ENCODE measurements at regions not wholly inside any gene's neighbourhood (a gene's known extent, or its start where the extent isn't known, plus 50 kb on each side); places are given as distances from the start of the nearest gene placed in this dataset.

- no peak overlapping the region for H3K27ac ChIP-seq (replicated peaks; ENCODE audit: low read length)
- no CpG with 5 or more reads among the region's 12 CpGs for whole genome bisulfite sequencing, 2 donors (ENCODE audit: extremely low coverage in 2 of 2, insufficient read length in 2 of 2, insufficient replicate concordance in 1 of 2)
These were observed 74.7 kb upstream of the ZNF385D start for GRCh38 chr3:21825684-21826083.

GRCh38 chr3:21826416-21826815 lies 75.4 kb upstream of the ZNF385D start:
- H3K23ac ChIP-seq (ENCODE audit: low read depth, low read length, poor library complexity) = no peak overlapping the region
- H3K27me3 ChIP-seq (ENCODE audit: control insufficient read depth in 3 of 3, insufficient read depth in 3 of 3, low read depth in 1 of 3, low read length in 3 of 3) = no peaks in the 10 kb centered on the region
- H4K8ac ChIP-seq (ENCODE audit: low read depth, low read length) = no peak overlapping the region
- H2BK15ac ChIP-seq (ENCODE audit: low read length) = no peak overlapping the region
- H2BK5ac ChIP-seq (ENCODE audit: low read length) = no peak overlapping the region
- no peak overlapping the region for H2AFZ ChIP-seq (ENCODE audit: low read length)
- no CpG with 5 or more reads among the region's 1 CpG for WGBS, 2 donors (ENCODE audit: extremely low coverage in 2 of 2, insufficient read length in 2 of 2, insufficient replicate concordance in 1 of 2)
- no peaks in the 10 kb centered on the region for H3K36me3 ChIP-seq (replicated peaks in 1 of 2; ENCODE audit: control insufficient read depth in 2 of 2, insufficient read depth in 2 of 2, low read length in 2 of 2)
- H3K9me3 ChIP-seq (replicated peaks in 1 of 2; ENCODE audit: control insufficient read depth in 2 of 2, insufficient read depth in 1 of 2, low read depth in 1 of 2, low read length in 2 of 2) = no peaks in the 10 kb centered on the region
- H3K14ac ChIP-seq (ENCODE audit: low read length) = no peak overlapping the region
- no peak overlapping the region for H3K4me3 ChIP-seq (ENCODE audit: low read length in 2 of 2)
- H3K9ac ChIP-seq (ENCODE audit: low read depth, low read length, poor library complexity) = no peak overlapping the region
- no peaks in the 10 kb centered on the region for H3K79me1 ChIP-seq (ENCODE audit: low read depth, low read length)
- H2BK120ac ChIP-seq (ENCODE audit: low read depth, low read length) = no peak overlapping the region
- DNase-seq (ENCODE audit: low spot score) = no peak
- no peak overlapping the region for H3K18ac ChIP-seq (ENCODE audit: low read length)
- H3K4me2 ChIP-seq (ENCODE audit: insufficient read depth, low read length, poor library complexity, severe bottlenecking) = no peak overlapping the region
- no peak overlapping the region for H2AK5ac ChIP-seq (ENCODE audit: low read depth, low read length)
- H4K91ac ChIP-seq (ENCODE audit: low read depth, low read length, poor library complexity) = no peak overlapping the region
- H3K4ac ChIP-seq (ENCODE audit: low read length) = no peak overlapping the region
- no peak overlapping the region for H2BK12ac ChIP-seq (ENCODE audit: low read length)
- H3K27ac ChIP-seq (replicated peaks; ENCODE audit: low read length) = no peak overlapping the region
- no peaks in the 10 kb centered on the region for H3K4me1 ChIP-seq (ENCODE audit: control insufficient read depth in 2 of 2, insufficient read depth in 1 of 2, low read depth in 1 of 2, low read length in 2 of 2)

More at GRCh38 chr3:21825684-21826083, 74.7 kb upstream of the ZNF385D start:
- Histone ChIP-seq H3K4me2 (ENCODE audit: insufficient read depth, low read length, poor library complexity, severe bottlenecking) (no peak overlapping the region), H3K18ac (ENCODE audit: low read length) (no peak overlapping the region), H3K27me3 (ENCODE audit: control insufficient read depth in 3 of 3, insufficient read depth in 3 of 3, low read depth in 1 of 3, low read length in 3 of 3) (no peaks in the 10 kb centered on the region), H3K36me3 (replicated peaks in 1 of 2; ENCODE audit: control insufficient read depth in 2 of 2, insufficient read depth in 2 of 2, low read length in 2 of 2) (no peaks in the 10 kb centered on the region), H4K91ac (ENCODE audit: low read depth, low read length, poor library complexity) (no peak overlapping the region), H2AFZ (ENCODE audit: low read length) (peak overlapping the region; percentile 1), H3K4me1 (ENCODE audit: control insufficient read depth in 2 of 2, insufficient read depth in 1 of 2, low read depth in 1 of 2, low read length in 2 of 2) (no peaks in the 10 kb centered on the region), H4K8ac (ENCODE audit: low read depth, low read length) (no peak overlapping the region), H2BK15ac (ENCODE audit: low read length) (no peak overlapping the region), H3K14ac (ENCODE audit: low read length) (no peak overlapping the region), H2BK5ac (ENCODE audit: low read length) (no peak overlapping the region), H2BK120ac (ENCODE audit: low read depth, low read length) (no peak overlapping the region), H3K4ac (ENCODE audit: low read length) (no peak overlapping the region), H3K9ac (ENCODE audit: low read depth, low read length, poor library complexity) (no peak overlapping the region), H2AK5ac (ENCODE audit: low read depth, low read length) (no peak overlapping the region), H3K4me3 (ENCODE audit: low read length in 2 of 2) (no peak overlapping the region), H3K79me1 (ENCODE audit: low read depth, low read length) (no peaks in the 10 kb centered on the region), H3K23ac (ENCODE audit: low read depth, low read length, poor library complexity) (no peak overlapping the region), H2BK12ac (ENCODE audit: low read length) (no peak overlapping the region), H3K9me3 (replicated peaks in 1 of 2; ENCODE audit: control insufficient read depth in 2 of 2, insufficient read depth in 1 of 2, low read depth in 1 of 2, low read length in 2 of 2) (no peaks in the 10 kb centered on the region)
- DNase-seq (ENCODE audit: low spot score) = no peak

- Histone ChIP-seq H4K91ac (ENCODE audit: low read depth, low read length, poor library complexity) (no peak overlapping the region), H3K9ac (ENCODE audit: low read depth, low read length, poor library complexity) (no peak overlapping the region), H3K23ac (ENCODE audit: low read depth, low read length, poor library complexity) (no peak overlapping the region), H3K27ac (replicated peaks; ENCODE audit: low read length) (no peak overlapping the region), H3K9me3 (replicated peaks in 1 of 2; ENCODE audit: control insufficient read depth in 2 of 2, insufficient read depth in 1 of 2, low read depth in 1 of 2, low read length in 2 of 2) (no peaks in the 10 kb centered on the region), H3K4me1 (ENCODE audit: control insufficient read depth in 2 of 2, insufficient read depth in 1 of 2, low read depth in 1 of 2, low read length in 2 of 2) (no peaks in the 10 kb centered on the region), H3K79me1 (ENCODE audit: low read depth, low read length) (no peaks in the 10 kb centered on the region), H3K4me2 (ENCODE audit: insufficient read depth, low read length, poor library complexity, severe bottlenecking) (no peak overlapping the region), H3K18ac (ENCODE audit: low read length) (no peak overlapping the region), H2AK5ac (ENCODE audit: low read depth, low read length) (no peak overlapping the region), H2AFZ (ENCODE audit: low read length) (no peak overlapping the region), H2BK120ac (ENCODE audit: low read depth, low read length) (no peak overlapping the region), H2BK12ac (ENCODE audit: low read length) (no peak overlapping the region), H3K27me3 (ENCODE audit: control insufficient read depth in 3 of 3, insufficient read depth in 3 of 3, low read depth in 1 of 3, low read length in 3 of 3) (no peaks in the 10 kb centered on the region), H3K4ac (ENCODE audit: low read length) (no peak overlapping the region), H4K8ac (ENCODE audit: low read depth, low read length) (no peak overlapping the region), H2BK5ac (ENCODE audit: low read length) (no peak overlapping the region), H3K36me3 (replicated peaks in 1 of 2; ENCODE audit: control insufficient read depth in 2 of 2, insufficient read depth in 2 of 2, low read length in 2 of 2) (no peaks in the 10 kb centered on the region), H3K14ac (ENCODE audit: low read length) (no peak overlapping the region), H3K4me3 (ENCODE audit: low read length in 2 of 2) (no peak overlapping the region), H2BK15ac (ENCODE audit: low read length) (no peak overlapping the region)
- DNase-seq (ENCODE audit: low spot score) = no peak
- WGBS, 2 donors (ENCODE audit: extremely low coverage in 2 of 2, insufficient read length in 2 of 2, insufficient replicate concordance in 1 of 2) = no CpG with 5 or more reads among the region's 2 CpGs
These were observed 79.5 kb upstream of the ZNF385D start for GRCh38 chr3:21830541-21830940.

- no peaks in the 10 kb centered on the region for H3K79me1 ChIP-seq (ENCODE audit: low read depth, low read length)
- H3K18ac ChIP-seq (ENCODE audit: low read length) = no peak overlapping the region
- H3K14ac ChIP-seq (ENCODE audit: low read length) = no peak overlapping the region
- H2AK5ac ChIP-seq (ENCODE audit: low read depth, low read length) = no peak overlapping the region
- H3K27ac ChIP-seq (replicated peaks; ENCODE audit: low read length) = no peak overlapping the region
- no peak overlapping the region for H2BK12ac ChIP-seq (ENCODE audit: low read length)
- no peak overlapping the region for H4K8ac ChIP-seq (ENCODE audit: low read depth, low read length)
- no CpG with 5 or more reads among the region's 2 CpGs for WGBS, 2 donors (ENCODE audit: extremely low coverage in 2 of 2, insufficient read length in 2 of 2, insufficient replicate concordance in 1 of 2)
- no peak overlapping the region for H3K23ac ChIP-seq (ENCODE audit: low read depth, low read length, poor library complexity)
- no peak overlapping the region for H3K9ac ChIP-seq (ENCODE audit: low read depth, low read length, poor library complexity)
- no peak overlapping the region for H2BK15ac ChIP-seq (ENCODE audit: low read length)
- H2BK120ac ChIP-seq (ENCODE audit: low read depth, low read length) = no peak overlapping the region
- H4K91ac ChIP-seq (ENCODE audit: low read depth, low read length, poor library complexity) = no peak overlapping the region
- H3K4me1 ChIP-seq (ENCODE audit: control insufficient read depth in 2 of 2, insufficient read depth in 1 of 2, low read depth in 1 of 2, low read length in 2 of 2) = no peaks in the 10 kb centered on the region
- no peak for DNase-seq (ENCODE audit: low spot score)
- no peak overlapping the region for H3K4me3 ChIP-seq (ENCODE audit: low read length in 2 of 2)
- no peaks in the 10 kb centered on the region for H3K27me3 ChIP-seq (ENCODE audit: control insufficient read depth in 3 of 3, insufficient read depth in 3 of 3, low read depth in 1 of 3, low read length in 3 of 3)
- H2AFZ ChIP-seq (ENCODE audit: low read length) = no peak overlapping the region
- H3K36me3 ChIP-seq (replicated peaks in 1 of 2; ENCODE audit: control insufficient read depth in 2 of 2, insufficient read depth in 2 of 2, low read length in 2 of 2) = no peaks in the 10 kb centered on the region
- H3K4ac ChIP-seq (ENCODE audit: low read length) = no peak overlapping the region
- H3K4me2 ChIP-seq (ENCODE audit: insufficient read depth, low read length, poor library complexity, severe bottlenecking) = no peak overlapping the region
- no peaks in the 10 kb centered on the region for H3K9me3 ChIP-seq (replicated peaks in 1 of 2; ENCODE audit: control insufficient read depth in 2 of 2, insufficient read depth in 1 of 2, low read depth in 1 of 2, low read length in 2 of 2)
- no peak overlapping the region for H2BK5ac ChIP-seq (ENCODE audit: low read length)
These were observed 84.3 kb upstream of the ZNF385D start for GRCh38 chr3:21835264-21835663.
